CD4-positive, CD25-positive, alpha-beta regulatory T cell (primary cell): ENCODE measurements at regions not wholly inside any gene's neighbourhood (a gene's known extent, or its start where the extent isn't known, plus 50 kb on each side); places are given as distances from the start of the nearest gene placed in this dataset.
"Not testable (repeated sequence)": the region's sequence is repeated elsewhere in the genome, so short reads cannot be mapped to it uniquely, and the experiment has no call there.

Source experiments
- ATAC-seq, 2 donors: fragments of 150-1000 bp; cut with Tn5 transposase; one replicate each; pipeline ENCODE4 v1.10.0; 2021; ENCODE audit warnings: low read depth in 2 of 2, moderate number of reproducible peaks in 2 of 2, moderate library complexity in 1 of 2
- DNase-seq, 3 donors: peaks; one replicate each; pipeline versions ENCODE4 v3.0.0 to v3.0.0-alpha.2; 2012 to 2022; ENCODE audit warnings: mixed read lengths in 1 of 3
- H3K27ac ChIP-seq: one replicate; pipeline ENCODE4 v1.7.0; 2013; ENCODE audit warnings: mild to moderate bottlenecking, low read length; ENCODE audit not compliant: insufficient read depth, poor library complexity, severe bottlenecking
- H3K27me3 ChIP-seq: one replicate; pipeline ENCODE4 v1.7.0; 2013; ENCODE audit warnings: low read length; ENCODE audit not compliant: control insufficient read depth, insufficient read depth
- H3K36me3 ChIP-seq: one replicate; pipeline ENCODE4 v1.7.0; 2013; ENCODE audit warnings: mild to moderate bottlenecking, low read length, moderate library complexity; ENCODE audit not compliant: control insufficient read depth, insufficient read depth
- H3K4me1 ChIP-seq: 2 replicates; pipeline ENCODE4 v1.7.0; 2013; ENCODE audit warnings: mild to moderate bottlenecking, low read length; ENCODE audit not compliant: insufficient read depth, control insufficient read depth, poor library complexity, severe bottlenecking
- H3K4me3 ChIP-seq: one replicate; pipeline ENCODE4 v1.7.0; 2013; ENCODE audit warnings: low read depth, mild to moderate bottlenecking, low read length, moderate library complexity
- H3K9me3 ChIP-seq, 2 experiments: 1 replicate in 1 of 2; 2 replicates in 1 of 2; pipeline ENCODE4 v1.7.0; 2013; ENCODE audit warnings: low read length in 2 of 2, mild to moderate bottlenecking in 1 of 2, moderate library complexity in 1 of 2; ENCODE audit not compliant: control insufficient read depth in 2 of 2
- H3K27ac Mint-ChIP-seq, 3 donors: one replicate each; pipeline ENCODE4 v1.8.0; 2020 to 2022; ENCODE audit warnings: mild to moderate bottlenecking in 3 of 3, mixed read lengths in 3 of 3, moderate library complexity in 2 of 3
- H3K27me3 Mint-ChIP-seq: one replicate; pipeline ENCODE4 v1.8.0; 2022; ENCODE audit warnings: mild to moderate bottlenecking, mixed read lengths
- H3K36me3 Mint-ChIP-seq: one replicate; pipeline ENCODE4 v1.8.0; 2020; ENCODE audit warnings: mixed read lengths
- H3K4me1 Mint-ChIP-seq, 4 donors: one replicate each; pipeline ENCODE4 v1.8.0; 2020 to 2022; ENCODE audit warnings: mixed read lengths in 4 of 4, mild to moderate bottlenecking in 1 of 4
- H3K4me3 Mint-ChIP-seq, 4 donors: one replicate each; pipeline ENCODE4 v1.8.0; 2020 to 2022; ENCODE audit warnings: mild to moderate bottlenecking in 4 of 4, mixed read lengths in 4 of 4, moderate library complexity in 3 of 4
- H3K9me3 Mint-ChIP-seq, 7 donors: one replicate each; pipeline ENCODE4 v1.8.0; 2020 to 2022; ENCODE audit warnings: mixed read lengths in 7 of 7, mild to moderate bottlenecking in 3 of 7, moderate library complexity in 2 of 7

GRCh38 chr3:124360155-124360554, 368.2 kb upstream of the ROPN1 start:
- DNase-seq: no peak
- Histone ChIP-seq H3K36me3 (no peaks in the 10 kb centered on the region), H3K4me1 (no peaks in the 10 kb centered on the region), H3K27me3 (no peaks in the 10 kb centered on the region), H3K4me3 (no peak overlapping the region), H3K9me3 (no peaks in the 10 kb centered on the region), H3K27ac (no peak overlapping the region)
- no peak overlapping the region for H3K4me3 Mint-ChIP-seq
- peaks cover 8% of the 10 kb centered on the region for H3K27me3 Mint-ChIP-seq
- no peak overlapping the region for H3K27ac Mint-ChIP-seq
- no peaks in the 10 kb centered on the region for H3K36me3 Mint-ChIP-seq
- H3K9me3 Mint-ChIP-seq: peaks cover 0 to 4% (median 2%) of the 10 kb centered on the region in 7 donors
- H3K4me1 Mint-ChIP-seq: no peaks in the 10 kb centered on the region
- no peak for ATAC-seq

- ATAC-seq (no peak), DNase-seq (no peak)
These were observed 368.6 kb upstream of the ROPN1 start for GRCh38 chr3:124360563-124360962.

GRCh38 chr3:124361566-124361965, 368.7 kb upstream of the UMPS start:
- H3K27ac ChIP-seq: no peak overlapping the region
- Mint-ChIP-seq H3K9me3 (peaks cover 0 to 4% (median 2%) of the 10 kb centered on the region in 7 donors), H3K4me3 (no peak overlapping the region), H3K4me1 (no peaks in the 10 kb centered on the region), H3K27me3 (peaks cover 8% of the 10 kb centered on the region), H3K36me3 (no peaks in the 10 kb centered on the region), H3K27ac (no peak overlapping the region)
- no peaks in the 10 kb centered on the region for H3K36me3 ChIP-seq
- H3K27me3 ChIP-seq: no peaks in the 10 kb centered on the region
- H3K4me3 ChIP-seq: no peak overlapping the region
- no peak for ATAC-seq
- no peaks in the 10 kb centered on the region for H3K4me1 ChIP-seq
- H3K9me3 ChIP-seq: no peaks in the 10 kb centered on the region
- DNase-seq: no peak

More at GRCh38 chr3:124360563-124360962, 368.6 kb upstream of the ROPN1 start:
- no peaks in the 10 kb centered on the region for H3K4me1 ChIP-seq
- H3K27me3 Mint-ChIP-seq: peaks cover 8% of the 10 kb centered on the region
- no peaks in the 10 kb centered on the region for H3K9me3 ChIP-seq
- no peaks in the 10 kb centered on the region for H3K4me1 Mint-ChIP-seq
- peaks cover 0 to 4% (median 2%) of the 10 kb centered on the region in 7 donors for H3K9me3 Mint-ChIP-seq
- H3K36me3 Mint-ChIP-seq: no peaks in the 10 kb centered on the region
- no peak overlapping the region for H3K4me3 Mint-ChIP-seq
- H3K27ac Mint-ChIP-seq: no peak overlapping the region
- H3K27ac ChIP-seq: no peak overlapping the region
- H3K36me3 ChIP-seq: no peaks in the 10 kb centered on the region
- no peaks in the 10 kb centered on the region for H3K27me3 ChIP-seq
- no peak overlapping the region for H3K4me3 ChIP-seq

GRCh38 chr3:124362455-124362854, 367.8 kb upstream of the UMPS start:
- H3K4me1 ChIP-seq: no peaks in the 10 kb centered on the region
- Mint-ChIP-seq H3K27me3 (peaks cover 4% of the 10 kb centered on the region), H3K4me1 (no peaks in the 10 kb centered on the region), H3K9me3 (peaks cover 0 to 2% (median 0%) of the 10 kb centered on the region in 7 donors), H3K36me3 (no peaks in the 10 kb centered on the region), H3K4me3 (no peak overlapping the region), H3K27ac (no peak overlapping the region)
- H3K4me3 ChIP-seq: no peak overlapping the region
- DNase-seq (no peak), ATAC-seq (no peak)
- H3K36me3 ChIP-seq: no peaks in the 10 kb centered on the region
- no peaks in the 10 kb centered on the region for H3K9me3 ChIP-seq
- H3K27ac ChIP-seq: no peak overlapping the region
- H3K27me3 ChIP-seq: no peaks in the 10 kb centered on the region

GRCh38 chr3:124363476-124363875, 366.8 kb upstream of the UMPS start:
- Histone ChIP-seq H3K4me1 (no peaks in the 10 kb centered on the region), H3K27ac (no peak overlapping the region), H3K4me3 (no peak overlapping the region), H3K27me3 (no peaks in the 10 kb centered on the region), H3K36me3 (no peaks in the 10 kb centered on the region), H3K9me3 (no peaks in the 10 kb centered on the region)
- Mint-ChIP-seq H3K4me3 (no peak overlapping the region), H3K9me3 (peaks cover 0 to 2% (median 0%) of the 10 kb centered on the region in 7 donors), H3K27me3 (peaks cover 4% of the 10 kb centered on the region), H3K36me3 (no peaks in the 10 kb centered on the region), H3K4me1 (no peaks in the 10 kb centered on the region), H3K27ac (no peak overlapping the region)
- DNase-seq (no peak), ATAC-seq (no peak)

- Histone ChIP-seq H3K27ac (no peak overlapping the region), H3K4me3 (no peak overlapping the region), H3K4me1 (no peaks in the 10 kb centered on the region), H3K9me3 (no peaks in the 10 kb centered on the region), H3K27me3 (no peaks in the 10 kb centered on the region), H3K36me3 (no peaks in the 10 kb centered on the region)
- Mint-ChIP-seq H3K27ac (no peak overlapping the region), H3K27me3 (peaks cover 4% of the 10 kb centered on the region), H3K36me3 (no peaks in the 10 kb centered on the region), H3K9me3 (peaks cover 0 to under 1% (median 0%) of the 10 kb centered on the region in 7 donors), H3K4me1 (no peaks in the 10 kb centered on the region), H3K4me3 (no peak overlapping the region)
- DNase-seq: no peak
- ATAC-seq: no peak
These were observed 365.8 kb upstream of the UMPS start for GRCh38 chr3:124364317-124365020.

- not testable (repeated sequence) for H3K27me3 Mint-ChIP-seq, H3K9me3 ChIP-seq, ATAC-seq, H3K36me3 ChIP-seq, H3K9me3 Mint-ChIP-seq, H3K27me3 ChIP-seq, DNase-seq, H3K36me3 Mint-ChIP-seq, H3K4me1 ChIP-seq, H3K4me1 Mint-ChIP-seq, H3K27ac ChIP-seq, H3K27ac Mint-ChIP-seq, H3K4me3 ChIP-seq, H3K4me3 Mint-ChIP-seq
These were observed 363.6 kb upstream of the UMPS start for GRCh38 chr3:124366655-124367054.

GRCh38 chr3:124372775-124373174, 357.5 kb upstream of the UMPS start:
- Histone ChIP-seq H3K36me3 (no peaks in the 10 kb centered on the region), H3K9me3 (no peaks in the 10 kb centered on the region), H3K4me1 (no peaks in the 10 kb centered on the region), H3K27me3 (no peaks in the 10 kb centered on the region), H3K4me3 (no peak overlapping the region), H3K27ac (no peak overlapping the region)
- ATAC-seq (no peak), DNase-seq (no peak)
- Mint-ChIP-seq H3K9me3 (peaks cover 0 to 4% (median 2%) of the 10 kb centered on the region in 7 donors), H3K27me3 (peaks cover 5% of the 10 kb centered on the region), H3K4me3 (no peak overlapping the region), H3K27ac (no peak overlapping the region), H3K36me3 (no peaks in the 10 kb centered on the region), H3K4me1 (no peaks in the 10 kb centered on the region)
